Parathyroid adenoma (tissue), 2 donors: ENCODE measurements at regions not wholly inside any gene's neighbourhood (a gene's known extent, or its start where the extent isn't known, plus 50 kb on each side); places are given as distances from the start of the nearest gene placed in this dataset.

Source experiments
- H2AFZ ChIP-seq: fragments of 300-600 bp; sonication (generic); one replicate; pipeline ENCODE4 v1.7.0; 2017; ENCODE audit warnings: antibody characterized with exemption, mild to moderate bottlenecking
- H3K27ac ChIP-seq: fragments of 300-600 bp; sonication (generic); one replicate; pipeline ENCODE4 v1.7.0; 2017
- H3K27me3 ChIP-seq: fragments of 300-600 bp; sonication (generic); one replicate; pipeline ENCODE4 v1.7.0; 2017; ENCODE audit warnings: low read length; ENCODE audit not compliant: control insufficient read depth, insufficient read depth
- H3K36me3 ChIP-seq: fragments of 300-600 bp; sonication (generic); one replicate; pipeline ENCODE4 v1.7.0; 2017; ENCODE audit warnings: low read length; ENCODE audit not compliant: control insufficient read depth, insufficient read depth
- H3K4me1 ChIP-seq: fragments of 300-600 bp; sonication (generic); one replicate; pipeline ENCODE4 v1.7.0; 2017; ENCODE audit warnings: control low read depth
- H3K4me2 ChIP-seq: fragments of 300-600 bp; sonication (generic); one replicate; pipeline ENCODE4 v1.7.0; 2017; ENCODE audit warnings: low read length
- H3K4me3 ChIP-seq: fragments of 300-600 bp; sonication (generic); one replicate; pipeline ENCODE4 v1.7.0; 2017; ENCODE audit warnings: low read depth, low read length
- H3K79me2 ChIP-seq: fragments of 300-600 bp; sonication (generic); one replicate; pipeline ENCODE4 v1.7.0; 2017; ENCODE audit warnings: control low read depth
- H3K9ac ChIP-seq: fragments of 300-600 bp; sonication (generic); one replicate; pipeline ENCODE4 v1.7.0; 2017; ENCODE audit warnings: mild to moderate bottlenecking
- H3K9me3 ChIP-seq: fragments of 300-600 bp; sonication (generic); one replicate; pipeline ENCODE4 v1.7.0; 2017; ENCODE audit warnings: low read length; ENCODE audit not compliant: control insufficient read depth
- TF ChIP-seq, protein P1 (sequence below): fragments of 300-600 bp; sonication (generic); IDR thresholded peaks from one replicate; pipeline ENCODE4 v1.7.0; 2017; ENCODE audit warnings: antibody characterized with exemption, mild to moderate bottlenecking
- donor health status: primary hyperparathyroidism.

DNA sequence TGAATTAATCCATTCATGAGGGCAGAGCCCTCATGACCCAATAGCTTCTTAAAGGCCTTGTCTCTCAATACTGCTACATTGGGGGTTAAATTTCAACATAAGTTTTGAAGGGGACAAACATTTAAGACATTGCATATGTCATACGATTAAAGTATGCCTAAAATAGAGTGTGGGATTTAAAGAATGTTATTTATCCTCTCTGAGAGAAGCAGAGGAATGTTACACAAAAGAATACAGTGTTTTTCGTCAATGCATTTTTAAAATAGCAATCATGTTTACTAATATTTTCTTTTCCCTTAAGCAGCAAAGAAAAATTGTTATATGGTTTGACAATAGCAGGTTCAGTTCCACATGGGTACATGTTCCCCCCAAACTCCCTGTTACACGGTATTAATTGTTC lies 363.1 kb downstream of the NUP35 start:
- Histone ChIP-seq H3K4me1 (no peaks in the 10 kb centered on the region), H3K4me3 (no peak overlapping the region), H3K4me2 (no peak overlapping the region), H3K9ac (no peak overlapping the region), H3K9me3 (no peaks in the 10 kb centered on the region), H3K36me3 (no peaks in the 10 kb centered on the region), H2AFZ (no peak overlapping the region), H3K79me2 (no peaks in the 10 kb centered on the region), H3K27ac (no peak overlapping the region), H3K27me3 (no peaks in the 10 kb centered on the region)
- TF ChIP-seq, protein P1, sequence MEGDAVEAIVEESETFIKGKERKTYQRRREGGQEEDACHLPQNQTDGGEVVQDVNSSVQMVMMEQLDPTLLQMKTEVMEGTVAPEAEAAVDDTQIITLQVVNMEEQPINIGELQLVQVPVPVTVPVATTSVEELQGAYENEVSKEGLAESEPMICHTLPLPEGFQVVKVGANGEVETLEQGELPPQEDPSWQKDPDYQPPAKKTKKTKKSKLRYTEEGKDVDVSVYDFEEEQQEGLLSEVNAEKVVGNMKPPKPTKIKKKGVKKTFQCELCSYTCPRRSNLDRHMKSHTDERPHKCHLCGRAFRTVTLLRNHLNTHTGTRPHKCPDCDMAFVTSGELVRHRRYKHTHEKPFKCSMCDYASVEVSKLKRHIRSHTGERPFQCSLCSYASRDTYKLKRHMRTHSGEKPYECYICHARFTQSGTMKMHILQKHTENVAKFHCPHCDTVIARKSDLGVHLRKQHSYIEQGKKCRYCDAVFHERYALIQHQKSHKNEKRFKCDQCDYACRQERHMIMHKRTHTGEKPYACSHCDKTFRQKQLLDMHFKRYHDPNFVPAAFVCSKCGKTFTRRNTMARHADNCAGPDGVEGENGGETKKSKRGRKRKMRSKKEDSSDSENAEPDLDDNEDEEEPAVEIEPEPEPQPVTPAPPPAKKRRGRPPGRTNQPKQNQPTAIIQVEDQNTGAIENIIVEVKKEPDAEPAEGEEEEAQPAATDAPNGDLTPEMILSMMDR = no peak

GRCh38 chr2:183488421-183488820 lies 364.2 kb downstream of the NUP35 start:
- Histone ChIP-seq H3K9ac (no peak overlapping the region), H3K4me3 (no peak overlapping the region), H2AFZ (no peak overlapping the region), H3K9me3 (no peaks in the 10 kb centered on the region), H3K79me2 (no peaks in the 10 kb centered on the region), H3K4me2 (no peak overlapping the region), H3K27me3 (no peaks in the 10 kb centered on the region), H3K27ac (no peak overlapping the region), H3K36me3 (no peaks in the 10 kb centered on the region), H3K4me1 (no peaks in the 10 kb centered on the region)
- TF ChIP-seq, protein P1 = no peak

GRCh38 chr2:183490489-183490888 lies 366.2 kb downstream of the NUP35 start:
- TF ChIP-seq, protein P1 = no peak
- H3K4me1 ChIP-seq = no peaks in the 10 kb centered on the region
- no peak overlapping the region for H3K4me3 ChIP-seq
- no peaks in the 10 kb centered on the region for H3K27me3 ChIP-seq
- no peaks in the 10 kb centered on the region for H3K9me3 ChIP-seq
- no peak overlapping the region for H3K9ac ChIP-seq
- H3K27ac ChIP-seq = no peak overlapping the region
- H3K36me3 ChIP-seq = no peaks in the 10 kb centered on the region
- H2AFZ ChIP-seq = no peak overlapping the region
- no peaks in the 10 kb centered on the region for H3K79me2 ChIP-seq
- H3K4me2 ChIP-seq = no peak overlapping the region

- no peaks in the 10 kb centered on the region for H3K9me3 ChIP-seq
- no peak overlapping the region for H3K27ac ChIP-seq
- TF ChIP-seq, protein P1 = no peak
- H2AFZ ChIP-seq = no peak overlapping the region
- H3K4me2 ChIP-seq = no peak overlapping the region
- H3K36me3 ChIP-seq = no peaks in the 10 kb centered on the region
- H3K79me2 ChIP-seq = no peaks in the 10 kb centered on the region
- no peak overlapping the region for H3K4me3 ChIP-seq
- H3K27me3 ChIP-seq = no peaks in the 10 kb centered on the region
- H3K9ac ChIP-seq = no peak overlapping the region
- H3K4me1 ChIP-seq = no peaks in the 10 kb centered on the region
Measured at GRCh38 chr2:183490914-183491313, 366.7 kb downstream of the NUP35 start.

DNA sequence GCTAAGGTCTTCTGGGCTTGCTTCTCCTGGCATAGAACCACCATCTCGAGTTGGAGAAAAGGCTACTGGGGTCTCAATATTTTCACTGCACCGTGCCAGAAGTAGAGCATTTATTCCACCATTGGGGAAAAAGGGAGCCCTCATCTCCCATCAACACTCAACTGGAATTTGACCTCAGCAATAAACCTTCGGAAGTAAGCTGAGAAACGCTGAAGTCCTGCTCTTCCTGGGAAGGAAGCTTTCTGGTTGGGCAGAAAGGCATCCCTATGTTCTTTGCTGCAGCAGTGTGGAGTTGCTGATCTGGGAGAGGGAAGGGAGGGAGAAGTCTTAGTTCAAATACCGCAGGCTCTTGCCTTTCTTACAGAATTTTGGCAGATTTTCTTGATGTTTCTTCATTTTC lies 368.8 kb downstream of the NUP35 start:
- Histone ChIP-seq H3K36me3 (no peaks in the 10 kb centered on the region), H3K9ac (no peak overlapping the region), H3K27me3 (no peaks in the 10 kb centered on the region), H3K79me2 (no peaks in the 10 kb centered on the region), H3K4me3 (no peak overlapping the region), H3K9me3 (no peaks in the 10 kb centered on the region), H3K4me1 (no peaks in the 10 kb centered on the region), H3K27ac (no peak overlapping the region), H3K4me2 (no peak overlapping the region), H2AFZ (no peak overlapping the region)
- TF ChIP-seq, protein P1 = no peak
